ENCODE measurements at regions not wholly inside any gene's neighbourhood (a gene's known extent, or its start where the extent isn't known, plus 50 kb on each side); places are given as distances from the start of the nearest gene placed in this dataset.

DNA sequence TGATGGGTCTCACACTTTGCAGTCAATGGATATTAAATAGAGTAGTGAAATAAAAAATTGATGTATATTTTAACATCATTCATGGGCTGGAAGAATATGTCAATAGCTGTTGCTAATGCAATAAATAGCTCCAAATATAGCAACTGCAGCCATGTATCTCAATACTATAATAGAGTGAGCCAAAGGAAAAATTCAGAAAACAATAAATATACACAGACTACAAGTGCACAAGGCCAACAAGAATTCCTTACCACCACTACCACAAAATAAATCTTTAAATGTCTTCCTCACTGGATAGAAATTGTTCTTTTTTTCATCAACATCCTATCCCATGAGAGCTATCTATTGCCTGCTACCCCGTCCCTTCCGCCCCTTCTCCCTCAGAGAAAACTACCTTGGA is 113.1 kb upstream of the TRIM24 start:
- TF ChIP-seq CTCF (IDR thresholded peaks at IDR 0.05) (no peak), TEAD4 (IDR thresholded peaks at IDR 0.05; ENCODE audit: borderline replicate concordance, insufficient read depth) (no peak), JUND (IDR thresholded peaks at IDR 0.05) (no peak), USF2 (IDR thresholded peaks at IDR 0.05; ENCODE audit: borderline replicate concordance, low read depth, low read length) (no peak), TCF12 (IDR thresholded peaks at IDR 0.05) (no peak), RFX5 (IDR thresholded peaks at IDR 0.05; ENCODE audit: low read length) (no peak), CHD2 (IDR thresholded peaks at IDR 0.05; ENCODE audit: low read length, partially characterized antibody) (no peak)

Data from SK-N-SH (cell line).